ENCODE measurements at regions not wholly inside any gene's neighbourhood (a gene's known extent, or its start where the extent isn't known, plus 50 kb on each side); places are given as distances from the start of the nearest gene placed in this dataset.

DNA sequence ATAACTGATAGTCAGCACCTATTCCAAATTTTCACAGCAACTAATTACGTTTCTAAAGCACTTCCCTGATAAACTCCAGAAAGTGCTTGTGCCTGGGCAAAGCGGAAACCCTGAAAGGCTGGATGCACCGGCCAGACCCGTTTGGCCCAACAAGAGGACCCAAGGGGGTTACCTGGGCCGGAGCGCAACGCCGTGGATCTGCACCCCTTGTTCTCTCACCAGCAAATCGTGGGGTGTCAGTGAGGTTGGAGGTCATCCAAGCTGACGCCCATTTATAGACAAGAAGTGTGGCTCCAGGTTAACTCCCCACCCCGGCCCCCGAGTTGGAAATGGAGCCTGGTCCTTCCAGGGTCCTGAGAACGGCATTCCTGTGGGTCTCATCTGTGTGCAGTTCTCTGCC is 167.0 kb upstream of the HDAC4 start:
- TF ChIP-seq CTCF (IDR thresholded peaks at IDR 0.05): no peak
- no peak for TF ChIP-seq POLR2AphosphoS5 (IDR thresholded peaks at IDR 0.05)
- TF ChIP-seq EP300 (IDR thresholded peaks at IDR 0.05): no peak
- no peak for TF ChIP-seq POLR2A (IDR thresholded peaks at IDR 0.05)
- Histone ChIP-seq H3K36me3 (no peaks in the 10 kb centered on the region), H3K9me3 (no peaks in the 10 kb centered on the region), H3K27ac (no peak overlapping the region), H3K4me3 (no peak overlapping the region), H3K27me3 (no peaks in the 10 kb centered on the region), H3K4me1 (peaks cover 5% of the 10 kb centered on the region)
- no peak for DNase-seq (ENCODE audit: low spot score in 2 of 2)
- WGBS: 71% methylated on average over 9 of the region's 13 CpGs

GRCh38 chr2:239566995-239567568 is 166.3 kb upstream of the HDAC4 start:
- H3K27me3 ChIP-seq: no peaks in the 10 kb centered on the region
- H3K4me3 ChIP-seq: no peak overlapping the region
- no peak overlapping the region for H3K27ac ChIP-seq
- no peaks in the 10 kb centered on the region for H3K36me3 ChIP-seq
- no peak for TF ChIP-seq EP300 (IDR thresholded peaks at IDR 0.05)
- TF ChIP-seq POLR2A (IDR thresholded peaks at IDR 0.05): no peak
- no peak for TF ChIP-seq POLR2AphosphoS5 (IDR thresholded peaks at IDR 0.05)
- TF ChIP-seq CTCF (IDR thresholded peaks at IDR 0.05): no peak
- H3K4me1 ChIP-seq: peaks cover 5% of the 10 kb centered on the region
- no peaks in the 10 kb centered on the region for H3K9me3 ChIP-seq
- WGBS: 79% methylated on average over 10 of the region's 10 CpGs
- DNase-seq (ENCODE audit: low spot score in 2 of 2): no peak

- Histone ChIP-seq H3K4me3 (no peak overlapping the region), H3K27ac (no peak overlapping the region), H3K9me3 (no peaks in the 10 kb centered on the region), H3K4me1 (peaks cover 5% of the 10 kb centered on the region), H3K36me3 (no peaks in the 10 kb centered on the region), H3K27me3 (no peaks in the 10 kb centered on the region)
- WGBS: 96% methylated on average over 15 of the region's 15 CpGs
- TF ChIP-seq POLR2AphosphoS5 (IDR thresholded peaks at IDR 0.05): no peak
- peak in 1 of 2 donors; percentile 59 for DNase-seq (ENCODE audit: low spot score in 2 of 2)
Measured at GRCh38 chr2:239566162-239566994, 165.6 kb upstream of the HDAC4 start.

- DNase-seq (ENCODE audit: low spot score in 2 of 2): peak; percentile 26 to 56
- H3K27ac ChIP-seq: no peak overlapping the region
- peaks cover 5% of the 10 kb centered on the region for H3K4me1 ChIP-seq
- no peaks in the 10 kb centered on the region for H3K9me3 ChIP-seq
- no peaks in the 10 kb centered on the region for H3K27me3 ChIP-seq
- H3K4me3 ChIP-seq: no peak overlapping the region
- no peak for TF ChIP-seq EP300 (IDR thresholded peaks at IDR 0.05)
- TF ChIP-seq CTCF (IDR thresholded peaks at IDR 0.05): no peak
- TF ChIP-seq POLR2A (IDR thresholded peaks at IDR 0.05): no peak
- no peak for TF ChIP-seq POLR2AphosphoS5 (IDR thresholded peaks at IDR 0.05)
- no peaks in the 10 kb centered on the region for H3K36me3 ChIP-seq
- WGBS: 93% methylated on average over 10 of the region's 10 CpGs
Measured at GRCh38 chr2:239564587-239564986, 163.8 kb upstream of the HDAC4 start.

DNA sequence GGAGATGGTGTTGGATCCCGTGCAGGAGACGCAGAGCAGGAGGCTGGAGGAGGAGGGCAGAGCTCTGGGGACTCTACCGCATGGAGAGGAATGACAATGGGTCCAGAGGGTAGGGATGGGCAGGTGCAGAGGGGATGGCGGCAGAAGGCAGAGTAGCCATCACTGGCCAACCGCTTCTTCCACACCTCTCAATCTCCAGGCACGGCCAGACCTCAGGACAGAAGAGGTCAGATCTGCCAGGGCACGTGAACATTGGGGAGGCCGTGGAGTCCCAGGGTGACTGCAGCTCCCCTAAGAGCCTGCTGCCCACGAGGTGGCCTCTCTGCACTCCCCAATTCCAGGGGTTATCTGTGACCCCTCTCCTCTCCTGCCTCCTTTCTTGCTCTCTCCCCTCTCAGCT is 162.7 kb upstream of the HDAC4 start:
- 91% methylated on average over 9 of the region's 9 CpGs for WGBS
- Histone ChIP-seq H3K4me1 (peaks cover 5% of the 10 kb centered on the region), H3K27ac (no peak overlapping the region), H3K9me3 (no peaks in the 10 kb centered on the region), H3K4me3 (no peak overlapping the region), H3K27me3 (no peaks in the 10 kb centered on the region), H3K36me3 (no peaks in the 10 kb centered on the region)
- TF ChIP-seq POLR2A (IDR thresholded peaks at IDR 0.05): no peak
- TF ChIP-seq EP300 (IDR thresholded peaks at IDR 0.05): no peak
- no peak for TF ChIP-seq POLR2AphosphoS5 (IDR thresholded peaks at IDR 0.05)
- no peak for TF ChIP-seq CTCF (IDR thresholded peaks at IDR 0.05)
- DNase-seq (ENCODE audit: low spot score in 2 of 2): peak; percentile 44 to 48

Data from suprapubic skin (tissue), 4 donors.